HG02763 (cell line): ENCODE measurements at regions not wholly inside any gene's neighbourhood (a gene's known extent, or its start where the extent isn't known, plus 50 kb on each side); places are given as distances from the start of the nearest gene placed in this dataset.

Source experiments
- ATAC-seq: cut with Tn5 transposase; IDR thresholded peaks from one replicate; pipeline ENCODE4 v1.9.1; 2021; ENCODE audit warnings: mild to moderate bottlenecking, moderate library complexity; ENCODE audit not compliant: unreplicated experiment

DNA sequence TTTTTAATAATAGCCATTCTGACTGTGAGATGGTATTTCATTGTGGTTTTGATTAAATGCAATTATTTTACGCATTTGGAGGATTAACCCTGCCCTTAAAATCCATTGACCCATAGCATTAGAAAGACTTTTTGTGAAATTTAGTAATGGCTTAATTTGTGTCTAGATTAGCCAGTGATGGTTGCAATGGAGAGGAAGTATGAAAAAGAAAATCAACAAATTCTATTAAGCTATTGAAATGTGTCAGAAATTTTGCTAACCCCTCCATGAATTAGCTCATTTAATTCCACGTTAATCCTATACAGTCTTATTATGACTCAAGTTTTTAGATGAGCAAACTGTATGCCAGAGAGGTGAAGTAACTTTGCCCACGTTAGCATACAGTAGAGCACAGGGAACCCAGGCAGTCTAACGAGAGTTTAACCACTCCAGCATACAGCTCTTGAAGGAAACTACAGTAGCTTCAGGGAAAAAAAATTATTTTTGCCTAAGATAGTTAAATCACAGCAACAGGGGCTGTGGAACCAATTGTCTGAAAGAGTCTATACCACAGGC, 158.2 kb upstream of the PPP2R2B start:
- no peak for ATAC-seq

DNA sequence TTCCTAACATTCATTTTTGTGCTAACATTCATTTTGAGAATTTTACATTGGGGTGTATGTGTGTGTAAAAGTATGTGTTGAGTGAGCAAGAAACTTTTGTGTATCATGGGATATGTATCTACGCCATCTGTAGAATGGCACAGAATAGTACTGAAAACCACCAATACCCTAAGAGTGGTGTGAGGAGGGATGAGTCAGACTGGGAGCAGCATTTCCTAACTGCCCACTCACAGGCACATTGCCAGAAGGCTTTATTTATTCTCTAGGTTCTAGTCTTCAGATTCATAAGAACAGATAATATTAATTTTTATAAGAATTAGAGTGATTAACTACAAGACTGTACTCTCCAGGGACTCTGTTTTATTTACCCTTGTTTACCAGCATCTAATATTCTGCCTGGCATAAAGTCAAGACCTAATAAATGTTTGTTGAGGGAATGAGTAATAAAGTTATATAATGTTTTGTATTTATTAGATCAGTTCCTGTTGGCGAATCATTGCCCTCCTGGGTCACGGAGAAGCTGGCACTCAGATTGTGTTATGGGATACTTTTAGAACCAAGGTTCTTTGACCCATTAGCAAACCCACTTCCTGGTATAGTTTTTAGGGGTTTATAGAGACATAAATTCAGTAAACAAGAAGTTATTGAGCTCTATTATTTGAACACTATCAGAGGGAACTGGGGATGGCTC, 159.1 kb upstream of the PPP2R2B start:
- no peak for ATAC-seq

DNA sequence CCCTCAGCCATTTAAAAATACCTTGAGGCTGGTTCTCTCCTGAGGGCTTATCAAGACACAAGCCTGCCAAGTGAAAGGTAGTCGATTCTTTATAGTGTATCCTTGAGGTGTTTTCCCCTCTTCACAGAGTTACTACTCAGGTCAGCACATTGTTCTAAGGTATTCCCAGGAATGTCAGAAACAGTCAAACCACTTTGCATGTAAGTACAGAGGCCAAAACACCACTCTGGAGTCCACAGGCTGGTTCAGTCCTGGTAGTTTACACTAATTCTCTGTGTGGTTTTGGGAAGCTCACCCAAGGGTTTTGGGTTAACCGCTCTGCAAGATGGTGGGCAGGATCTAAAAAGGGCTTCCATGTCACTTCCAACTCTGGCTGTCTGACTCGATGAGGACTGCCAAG, 162.3 kb upstream of the PPP2R2B start:
- ATAC-seq = no peak

DNA sequence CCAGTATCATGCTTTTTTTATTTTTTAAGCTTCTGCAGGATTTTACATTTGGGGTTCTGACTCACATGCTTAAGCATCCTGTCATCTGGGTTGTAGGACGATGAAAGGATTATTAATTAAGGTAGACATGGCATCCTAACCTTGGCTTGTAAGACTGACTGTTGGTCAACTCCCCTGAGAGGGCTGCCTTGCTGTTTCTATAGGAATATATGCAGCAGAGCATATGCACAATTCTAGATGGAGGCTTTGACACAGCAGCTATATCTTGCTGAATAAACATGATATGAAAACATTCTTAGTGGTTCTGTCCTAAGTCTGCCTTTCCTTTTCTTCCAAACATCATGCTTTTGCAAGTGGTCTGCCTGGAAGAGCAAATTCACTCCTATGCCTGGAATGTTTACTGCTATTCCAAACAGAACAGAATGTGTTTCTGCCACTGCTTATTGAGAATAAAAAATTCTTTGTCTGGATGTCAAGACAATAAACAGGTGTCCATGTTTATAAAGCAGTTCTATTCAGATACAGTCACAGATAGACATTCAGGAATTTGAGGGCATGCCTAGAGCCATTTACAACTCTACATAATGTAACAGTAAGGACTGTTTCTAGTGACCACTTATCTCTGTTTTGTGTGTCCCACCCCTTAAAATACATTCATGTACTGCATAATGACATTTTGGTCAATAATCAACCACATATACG, 166.2 kb upstream of the PPP2R2B start:
- no peak for ATAC-seq

DNA sequence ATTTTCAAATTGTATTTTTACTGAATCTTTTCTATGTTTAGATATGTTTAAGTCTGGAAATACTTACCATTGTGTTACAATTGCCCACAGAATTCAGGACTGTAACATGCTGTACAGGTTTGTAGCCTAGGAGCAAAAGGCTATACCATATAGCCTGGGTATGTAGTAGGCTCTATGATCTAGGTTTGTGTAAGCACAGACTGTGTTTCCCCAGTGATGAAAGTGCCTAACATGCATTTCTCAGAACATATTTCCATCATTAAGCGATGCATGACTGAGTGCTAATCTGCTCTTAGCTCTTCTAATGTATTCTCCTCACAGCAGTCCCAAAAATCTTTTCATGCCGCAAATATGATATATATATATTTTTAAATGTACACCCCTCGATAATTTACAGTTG, 166.7 kb upstream of the PPP2R2B start:
- ATAC-seq = no peak

DNA sequence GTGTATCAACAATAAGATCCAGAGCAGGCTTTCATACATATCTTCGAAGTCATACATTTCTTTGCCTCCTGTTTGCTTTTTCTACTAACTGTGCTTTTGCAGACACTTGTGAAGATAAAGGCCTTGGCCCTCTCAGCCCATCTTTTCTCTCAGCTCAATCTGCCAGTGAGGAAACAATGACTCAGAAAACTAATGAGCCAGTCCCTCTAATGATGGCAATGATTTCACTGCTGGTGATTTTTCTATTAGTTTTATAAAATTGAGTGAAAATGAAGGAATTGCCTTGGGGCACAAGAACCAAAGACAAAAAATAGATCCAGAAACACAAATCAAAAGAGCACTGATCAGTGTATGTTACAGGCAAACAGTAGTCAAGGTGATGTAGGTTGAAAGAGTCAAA, 167.7 kb upstream of the PPP2R2B start:
- ATAC-seq = no peak

DNA sequence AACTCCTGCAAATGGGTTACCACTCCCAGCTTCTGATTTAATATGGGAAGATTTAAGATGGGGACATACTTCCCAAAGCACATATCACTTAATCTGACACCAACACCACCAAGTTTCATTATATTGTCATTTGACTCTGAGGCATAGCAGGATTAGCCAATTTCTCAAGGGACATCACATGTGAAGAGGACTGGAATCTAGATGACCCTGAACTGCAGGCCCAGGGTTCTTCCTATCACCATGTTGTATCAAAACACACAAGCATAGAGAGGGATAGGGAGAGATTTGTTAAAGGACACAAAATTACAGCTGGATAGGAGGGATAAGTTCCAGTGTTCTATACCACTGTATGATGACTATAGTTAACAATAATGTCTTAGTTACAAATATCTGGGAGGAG, 168.3 kb upstream of the PPP2R2B start:
- no peak for ATAC-seq

DNA sequence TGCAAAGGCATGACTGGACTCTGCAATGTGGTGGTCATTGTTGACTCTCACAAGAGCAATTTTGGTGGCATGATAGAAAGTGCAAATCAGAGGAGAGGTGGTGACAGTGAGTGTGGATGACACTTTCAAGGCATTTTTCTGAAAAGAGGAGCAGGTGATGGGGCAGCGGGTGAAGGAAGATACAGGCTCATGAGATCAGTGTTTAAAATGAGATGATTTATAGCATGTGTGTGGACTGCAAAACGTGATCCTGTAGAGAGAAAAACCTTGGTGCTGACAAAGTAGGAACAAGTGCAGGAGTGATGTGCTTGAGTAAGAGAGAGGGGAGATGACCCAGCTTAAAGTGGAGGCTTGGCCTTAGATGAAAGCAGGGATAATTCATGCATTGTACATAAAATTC, 171.2 kb upstream of the PPP2R2B start:
- no peak for ATAC-seq

DNA sequence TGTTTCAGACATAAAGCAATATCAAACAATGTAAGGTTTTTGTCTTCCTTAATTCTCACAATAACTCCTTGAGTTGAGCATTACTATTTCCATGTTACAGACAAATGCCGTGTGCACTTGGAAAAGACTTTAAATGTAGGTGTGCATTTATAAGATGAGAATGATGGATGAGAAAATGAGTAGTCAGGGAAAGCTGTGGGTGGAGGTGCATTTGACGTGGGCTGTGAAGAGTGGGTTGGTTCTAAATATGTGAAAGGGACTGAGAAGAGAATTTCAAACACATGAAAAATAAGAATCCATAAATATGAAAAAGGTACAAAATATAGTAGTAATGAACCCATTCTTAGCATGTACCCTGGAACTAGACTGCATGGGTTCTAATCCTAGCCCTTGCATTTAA, 171.6 kb upstream of the PPP2R2B start:
- ATAC-seq = no peak

DNA sequence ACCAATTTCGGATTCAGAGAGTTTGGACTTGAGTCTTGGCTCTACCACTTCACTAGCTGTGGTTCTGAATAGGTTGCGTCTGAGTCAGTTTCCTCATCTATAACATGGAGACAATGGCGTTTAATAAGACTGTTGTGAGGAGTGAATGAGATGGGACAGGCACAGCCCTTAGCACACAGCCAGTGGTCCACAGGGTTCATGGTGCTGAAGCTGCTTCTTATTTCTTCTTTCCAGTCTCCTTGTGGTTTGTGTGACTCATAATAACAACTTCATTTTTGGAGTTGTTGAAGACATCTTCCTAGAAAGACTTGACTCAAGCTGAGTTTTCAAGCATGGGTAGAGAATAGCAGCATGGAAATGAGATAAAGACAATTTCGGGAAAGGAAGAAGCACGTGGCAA, 172.6 kb upstream of the PPP2R2B start:
- ATAC-seq = no peak

DNA sequence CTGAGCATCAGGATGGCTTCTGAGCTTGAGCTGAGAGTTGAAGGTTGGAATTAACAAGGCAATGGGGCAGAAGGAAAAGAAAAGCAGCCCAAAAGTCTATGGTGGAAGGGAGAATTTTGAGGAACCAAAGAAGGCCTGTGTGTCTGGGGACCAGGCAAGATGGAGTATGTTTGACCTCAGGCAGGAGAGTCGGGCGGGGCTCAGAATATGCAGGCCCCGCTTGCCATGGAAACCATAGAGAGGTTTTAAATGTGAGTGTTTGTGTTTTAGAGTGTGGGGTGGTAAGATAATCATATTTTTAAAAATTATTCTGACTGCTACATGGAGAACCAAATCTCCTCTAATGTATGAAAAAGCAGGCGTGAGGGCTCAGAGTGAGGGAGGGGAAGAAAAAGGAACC, 174.0 kb upstream of the PPP2R2B start:
- no peak for ATAC-seq

DNA sequence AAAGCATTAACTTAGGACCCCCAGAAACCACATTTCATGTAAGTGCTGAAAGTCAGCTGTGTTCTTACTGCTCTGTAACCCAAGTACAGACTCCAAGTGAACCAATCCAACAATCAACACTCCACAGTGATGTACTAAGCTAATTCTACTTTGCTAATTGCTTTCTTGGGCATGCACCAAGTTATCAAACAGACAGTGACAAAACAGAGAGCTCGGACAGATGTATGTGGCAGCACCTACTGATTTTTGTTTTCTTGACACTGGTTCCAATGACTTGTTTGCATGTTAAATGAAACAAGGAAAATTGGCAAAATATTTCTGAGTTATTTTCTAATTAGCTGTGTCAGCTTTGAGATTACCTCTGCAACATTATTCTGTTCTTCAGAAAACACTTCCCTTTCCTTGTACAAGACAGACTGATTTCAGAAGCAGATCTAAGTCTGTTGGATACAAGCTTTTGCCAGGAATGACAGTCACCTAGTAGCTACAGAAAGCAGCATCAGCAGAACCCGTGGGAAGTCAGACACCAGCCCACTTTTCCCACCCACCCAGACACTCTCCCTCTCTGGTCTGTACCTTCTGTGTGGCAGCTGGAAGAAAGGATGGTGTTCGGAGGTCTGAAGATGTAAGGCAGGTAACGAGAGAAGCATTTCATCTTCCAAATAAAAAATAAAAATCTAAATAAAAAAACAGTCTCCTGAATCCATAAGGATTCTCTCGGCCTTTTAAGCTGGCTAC, 176.7 kb upstream of the PPP2R2B start:
- ATAC-seq = no peak

DNA sequence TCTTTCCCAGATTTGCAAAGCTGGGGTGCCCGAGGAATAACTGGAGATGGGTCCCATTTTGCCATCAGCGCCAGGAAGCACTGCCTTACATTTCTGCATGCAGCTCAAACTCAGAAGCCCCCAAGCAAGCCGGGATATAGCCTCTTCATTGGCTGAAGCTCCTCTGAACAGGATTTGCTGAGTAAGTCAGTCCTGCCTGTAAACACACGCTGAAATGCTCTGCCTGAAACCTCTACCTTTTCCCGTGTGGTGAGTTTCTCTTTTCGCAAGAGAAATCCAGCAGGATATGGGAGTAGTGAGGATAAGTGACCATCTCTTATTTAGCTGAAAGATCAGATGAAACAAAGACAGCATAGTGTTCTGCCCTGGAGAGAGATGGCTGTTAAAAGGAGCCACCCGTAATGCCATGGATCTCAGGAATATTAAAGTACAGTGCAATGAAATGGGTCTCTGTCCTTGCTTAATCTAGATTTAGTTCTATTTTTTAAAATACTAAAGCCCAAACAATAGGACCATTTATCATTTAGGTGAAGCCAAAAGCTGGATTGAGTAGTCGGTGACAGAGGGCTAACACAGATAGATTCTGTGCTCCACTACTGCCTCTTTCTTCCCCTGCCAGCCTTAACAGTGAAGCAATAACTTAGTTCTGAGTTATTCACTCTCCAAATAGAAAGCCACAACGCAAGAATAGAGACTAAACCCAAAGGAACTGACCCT, 177.5 kb upstream of the PPP2R2B start:
- ATAC-seq = no peak

DNA sequence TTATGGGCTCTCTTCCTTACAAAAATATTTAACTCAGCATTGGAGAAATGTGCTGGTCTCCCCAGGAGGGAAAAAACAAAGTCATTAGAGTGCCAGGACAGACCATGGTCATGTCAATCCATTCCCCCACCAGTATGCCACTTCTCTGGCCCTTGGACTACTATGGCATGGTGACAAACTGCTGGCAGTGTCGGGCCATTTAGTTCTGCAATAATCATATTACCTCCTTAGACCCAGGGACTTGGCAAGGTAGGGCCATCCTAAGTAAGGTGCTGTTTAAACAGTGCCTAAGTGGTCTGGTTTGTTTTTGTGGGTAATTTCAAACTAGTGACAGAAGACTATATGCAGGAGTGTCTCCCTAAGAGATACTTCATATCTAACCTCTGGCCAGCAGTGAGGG, 177.8 kb upstream of the STK32A start:
- no peak for ATAC-seq

DNA sequence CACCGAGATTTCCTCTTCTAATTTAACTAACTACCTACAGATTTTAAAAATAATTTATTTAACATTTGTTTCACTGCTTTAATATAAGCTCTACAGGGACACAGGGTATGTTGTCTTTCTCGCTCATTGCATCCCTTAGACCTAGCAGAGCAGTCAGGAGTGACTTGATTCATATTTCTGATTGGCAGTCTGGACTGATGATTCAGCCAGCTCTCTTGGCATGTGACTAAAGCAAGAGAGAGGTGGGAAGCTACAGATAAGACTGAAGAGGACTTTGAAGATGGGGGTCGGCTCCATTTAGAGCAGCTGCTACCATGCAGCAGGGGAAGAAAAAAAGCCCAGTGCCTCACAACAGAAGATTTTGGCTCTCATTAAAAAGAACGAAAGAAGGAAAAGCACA, 173.4 kb upstream of the STK32A start:
- no peak for ATAC-seq

DNA sequence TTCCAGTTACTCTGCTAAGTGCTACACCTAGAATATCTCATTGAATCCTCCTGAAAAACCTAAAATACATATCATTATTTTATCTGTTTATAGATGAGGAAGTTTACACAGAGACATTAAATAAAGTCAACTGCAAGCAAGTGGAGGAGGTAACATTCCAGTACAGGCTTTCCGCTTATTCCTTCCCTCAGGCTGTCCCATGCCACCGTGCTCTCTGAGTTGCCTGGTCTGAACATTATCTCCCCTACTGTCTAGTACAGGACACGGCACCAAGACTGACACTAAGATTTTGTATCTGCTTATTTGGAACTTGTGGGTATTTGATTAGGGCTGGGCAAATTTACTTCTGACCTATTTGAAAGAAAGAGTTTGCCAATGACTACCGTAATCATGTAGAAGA, 172.4 kb upstream of the STK32A start:
- no peak for ATAC-seq

DNA sequence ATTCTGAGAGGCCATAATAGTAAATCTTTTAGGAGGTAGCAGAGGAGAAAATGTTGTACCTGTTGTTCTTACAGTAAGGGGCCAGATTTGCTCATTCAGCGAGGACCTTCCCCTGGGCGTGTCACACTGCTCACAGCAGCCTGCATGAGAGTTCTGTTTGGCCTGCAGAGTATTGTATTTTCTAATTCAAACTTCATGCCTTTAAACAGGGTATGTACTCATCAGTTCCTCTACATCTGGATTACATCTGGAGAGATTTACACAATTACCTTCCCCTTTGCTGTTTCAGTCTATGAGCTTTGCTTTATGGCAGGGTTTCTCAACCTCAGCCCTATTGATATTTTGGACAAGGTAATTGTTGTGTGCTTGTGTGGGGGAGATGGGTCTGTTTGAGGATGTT, 170.9 kb upstream of the STK32A start:
- no peak for ATAC-seq

DNA sequence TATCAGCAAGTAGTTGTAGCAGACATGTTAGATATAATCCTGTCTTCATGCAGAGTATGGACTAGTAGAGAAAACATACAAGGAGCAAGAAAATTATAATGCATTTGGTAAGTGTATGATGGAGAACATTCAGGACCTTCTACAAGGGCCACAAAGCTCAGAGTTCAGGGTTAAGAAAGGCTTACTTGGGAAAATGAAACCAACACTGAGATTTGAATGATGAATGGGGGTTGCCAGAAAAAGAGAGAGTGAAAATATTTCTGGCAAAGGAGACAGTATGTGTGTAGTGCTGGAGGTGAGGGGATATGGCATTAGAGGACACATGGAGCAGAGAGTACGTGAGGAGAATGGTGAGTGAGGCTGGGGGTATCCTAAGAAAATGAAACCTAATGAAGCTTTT, 169.8 kb upstream of the STK32A start:
- no peak for ATAC-seq

DNA sequence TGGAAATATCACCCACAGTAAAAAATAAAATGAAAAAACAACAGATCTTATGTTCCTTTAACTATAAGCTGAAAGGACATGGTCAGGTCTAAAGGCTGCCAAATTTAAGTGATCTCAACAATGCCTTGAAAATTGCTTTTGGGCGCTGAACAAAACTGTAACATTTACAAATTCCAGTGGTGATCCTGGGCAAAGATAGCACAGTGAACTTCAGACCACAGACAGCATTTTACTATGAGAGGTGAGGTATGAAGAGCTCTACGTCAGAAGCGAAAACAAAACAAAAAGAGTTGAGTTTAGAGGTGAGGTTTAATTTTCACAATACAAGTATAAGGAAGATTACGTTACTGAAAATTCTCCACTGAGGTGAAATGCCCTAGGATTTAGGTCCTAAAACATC, 165.8 kb upstream of the STK32A start:
- ATAC-seq = no peak

DNA sequence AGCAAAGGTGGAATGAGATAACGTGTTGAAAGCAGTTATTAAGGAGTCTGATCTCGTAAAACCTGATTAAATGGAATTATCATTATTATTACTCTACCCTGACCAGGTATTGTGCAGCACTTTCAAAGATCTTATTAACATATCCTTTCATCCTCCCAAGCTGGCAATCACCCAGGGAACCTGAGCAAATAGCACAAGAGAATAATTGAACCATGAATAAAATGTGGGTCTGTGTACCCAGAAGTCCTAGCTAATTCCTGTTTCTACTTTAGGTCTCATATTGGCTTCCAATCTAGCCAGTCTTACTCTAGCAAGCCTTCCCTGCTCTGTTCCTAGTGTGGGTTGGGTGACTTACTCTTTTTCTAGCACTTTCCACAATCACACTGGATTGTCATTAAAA, 162.2 kb upstream of the STK32A start:
- ATAC-seq = no peak

DNA sequence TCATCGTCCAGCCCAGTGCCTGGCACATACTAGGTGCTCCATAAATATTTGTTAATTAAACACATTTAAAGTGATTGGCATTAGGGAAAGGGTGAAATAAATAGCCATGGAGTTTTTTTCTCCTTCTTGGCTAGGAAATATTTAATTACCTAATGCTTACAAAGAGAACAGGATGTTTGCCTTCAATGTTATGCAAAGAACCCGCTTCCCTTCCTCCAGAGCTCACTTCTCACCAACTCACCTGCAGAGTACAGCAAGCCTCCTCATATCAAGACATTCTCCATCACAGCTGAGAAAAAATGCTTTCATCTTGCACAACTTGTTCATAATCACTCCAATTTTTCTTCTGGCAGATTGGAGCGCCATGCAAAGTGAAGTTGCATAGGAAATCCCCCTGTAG, 161.7 kb upstream of the STK32A start:
- no peak for ATAC-seq
